ENCODE measurements at regions not wholly inside any gene's neighbourhood (a gene's known extent, or its start where the extent isn't known, plus 50 kb on each side); places are given as distances from the start of the nearest gene placed in this dataset.

DNA sequence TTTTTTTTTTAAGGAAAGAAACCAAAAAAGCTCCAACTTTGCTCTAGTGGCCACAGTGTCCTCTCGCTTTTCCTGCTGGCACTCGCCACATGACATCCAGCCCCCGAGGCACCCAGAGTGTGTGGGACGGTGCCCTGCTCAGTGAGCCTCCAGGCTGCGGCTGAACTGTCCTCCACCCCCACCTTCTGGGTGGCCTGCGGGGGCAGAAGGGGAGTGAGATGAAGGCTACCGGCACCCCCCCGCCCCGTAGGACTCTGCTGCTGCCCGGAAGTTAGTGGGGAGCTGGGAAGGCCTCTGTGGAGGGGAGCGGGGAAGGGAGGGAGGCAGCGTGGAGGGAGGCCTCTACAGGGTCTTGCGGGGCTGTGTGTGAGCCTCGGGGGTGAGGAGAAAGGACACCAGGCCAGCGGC is 264.4 kb downstream of the CTTN start:
- ChIA-PET POLR2A (interaction anchor here (0.7 to 3.3 kb wide), 5 partner anchors 12 to 80 kb away, joined by 3 to 15 read pairs (median 3); no protein-coding TSS in a partner anchor), CTCF (interaction anchor here (0.9 to 2.6 kb wide), 3 partner anchors 13 to 93 kb away, joined by 3 to 7 read pairs (median 6); no protein-coding TSS in a partner anchor)
- peak overlapping the region in 1 of 2 experiments; percentile 58; a peak in 1 of 4 replicates for H3K27ac ChIP-seq (ENCODE audit: low read depth in 2 of 2, low read length in 1 of 2)
- 25% methylated on average over 15 of the region's 15 CpGs for WGBS (ENCODE audit: low lambda C conversion rate)
- H3K4me3 ChIP-seq (ENCODE audit: low read depth in 2 of 2, low read length in 1 of 2) = no peak overlapping the region; a peak in 1 of 4 replicates
- H3K9ac ChIP-seq = no peak overlapping the region
- no peak overlapping the region for H3K4me2 ChIP-seq
- no peaks in the 10 kb centered on the region for H4K20me1 ChIP-seq (ENCODE audit: insufficient read depth)
- no peaks in the 10 kb centered on the region for H3K9me2 ChIP-seq
- H2AFZ ChIP-seq (ENCODE audit: low read depth) = no peak overlapping the region
- TF ChIP-seq TAF1 (IDR thresholded peaks at IDR 0.05; ENCODE audit: borderline replicate concordance, low read depth, low read length) (no peak), ZBTB33 (IDR thresholded peaks at IDR 0.05; ENCODE audit: borderline replicate concordance, low read depth) (no peak), RCOR1 (IDR thresholded peaks at IDR 0.05; ENCODE audit: low read length) (no peak), TCF12 (IDR thresholded peaks at IDR 0.05) (no peak), FOXJ3 (CRISPR knock-in tag; IDR thresholded peaks at IDR 0.05) (no peak), MXI1 (IDR thresholded peaks at IDR 0.05; ENCODE audit: low read depth, low read length) (0 out of 2 replicates have a peak, but pooled peaks have one; percentile 14), RXRA (IDR thresholded peaks at IDR 0.05; ENCODE audit: borderline replicate concordance, low read depth) (no peak), RAD21 (IDR thresholded peaks at IDR 0.05; ENCODE audit: low read length) (no peak)
- TF ChIP-seq, protein P1, sequence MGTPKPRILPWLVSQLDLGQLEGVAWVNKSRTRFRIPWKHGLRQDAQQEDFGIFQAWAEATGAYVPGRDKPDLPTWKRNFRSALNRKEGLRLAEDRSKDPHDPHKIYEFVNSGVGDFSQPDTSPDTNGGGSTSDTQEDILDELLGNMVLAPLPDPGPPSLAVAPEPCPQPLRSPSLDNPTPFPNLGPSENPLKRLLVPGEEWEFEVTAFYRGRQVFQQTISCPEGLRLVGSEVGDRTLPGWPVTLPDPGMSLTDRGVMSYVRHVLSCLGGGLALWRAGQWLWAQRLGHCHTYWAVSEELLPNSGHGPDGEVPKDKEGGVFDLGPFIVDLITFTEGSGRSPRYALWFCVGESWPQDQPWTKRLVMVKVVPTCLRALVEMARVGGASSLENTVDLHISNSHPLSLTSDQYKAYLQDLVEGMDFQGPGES (IDR thresholded peaks at IDR 0.05; ENCODE audit: low read depth, low read length) = no peak
- peaks cover 0 to 26% of the 10 kb centered on the region in 2 experiments; a peak in 1 of 4 replicates for H3K4me1 ChIP-seq (ENCODE audit: control insufficient read depth in 1 of 2, insufficient read depth in 2 of 2, low read depth in 1 of 2, low read length in 1 of 2)
- H3K36me3 ChIP-seq (replicated peaks in 1 of 2; ENCODE audit: control insufficient read depth in 1 of 2, insufficient read depth in 2 of 2, low read length in 1 of 2) = no peaks in the 10 kb centered on the region
- no peaks in the 10 kb centered on the region for H3F3A ChIP-seq (replicated peaks; ENCODE audit: insufficient read depth)
- no peaks in the 10 kb centered on the region for H3K9me3 ChIP-seq
- H3K79me2 ChIP-seq (ENCODE audit: insufficient read depth) = no peaks in the 10 kb centered on the region
- peak; percentile 75 for DNase-seq
- no peaks in the 10 kb centered on the region for H3K27me3 ChIP-seq (ENCODE audit: insufficient read depth)

DNA sequence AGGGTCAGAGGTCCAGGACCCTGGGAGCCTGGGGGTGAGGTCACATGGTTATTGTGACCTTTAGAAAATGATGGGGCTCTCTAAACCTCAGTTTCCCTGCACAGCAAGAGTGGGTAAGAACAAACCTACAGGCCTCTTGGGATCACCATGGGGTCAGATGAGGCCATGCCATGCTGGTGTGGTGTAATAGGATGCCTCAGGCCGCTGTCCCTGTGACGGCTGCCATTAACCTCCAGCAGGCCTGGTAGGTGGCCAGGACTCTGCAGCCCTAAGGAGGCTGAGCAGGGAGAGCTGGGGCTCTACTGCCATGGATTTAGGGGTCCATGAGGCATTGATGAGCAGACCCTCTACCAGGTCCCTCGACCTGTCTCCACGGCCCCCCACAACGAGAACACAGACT is 265.5 kb downstream of the CTTN start:
- H3K9me2 ChIP-seq = no peaks in the 10 kb centered on the region
- no peaks in the 10 kb centered on the region for H3K9me3 ChIP-seq
- no peaks in the 10 kb centered on the region for H3F3A ChIP-seq (replicated peaks; ENCODE audit: insufficient read depth)
- H2AFZ ChIP-seq (ENCODE audit: low read depth) = no peak overlapping the region
- no peaks in the 10 kb centered on the region for H3K79me2 ChIP-seq (ENCODE audit: insufficient read depth)
- H3K27me3 ChIP-seq (ENCODE audit: insufficient read depth) = no peaks in the 10 kb centered on the region
- H3K36me3 ChIP-seq (replicated peaks in 1 of 2; ENCODE audit: control insufficient read depth in 1 of 2, insufficient read depth in 2 of 2, low read length in 1 of 2) = no peaks in the 10 kb centered on the region
- CTCF ChIA-PET = interaction anchor here (1.4 to 2.6 kb wide), 2 partner anchors 12 to 108 kb away, joined by 3 to 7 read pairs; no protein-coding TSS in a partner anchor
- H3K4me2 ChIP-seq = no peak overlapping the region
- no peak overlapping the region for H3K27ac ChIP-seq (ENCODE audit: low read depth in 2 of 2, low read length in 1 of 2)
- 80% methylated on average over 1 of the region's 5 CpGs for WGBS (ENCODE audit: low lambda C conversion rate)
- no peak overlapping the region for H3K4me3 ChIP-seq (ENCODE audit: low read depth in 2 of 2, low read length in 1 of 2)
- no peak overlapping the region for H3K9ac ChIP-seq
- peaks cover 0 to 26% of the 10 kb centered on the region in 2 experiments; a peak in 1 of 4 replicates for H3K4me1 ChIP-seq (ENCODE audit: control insufficient read depth in 1 of 2, insufficient read depth in 2 of 2, low read depth in 1 of 2, low read length in 1 of 2)
- DNase-seq = peak; percentile 49
- POLR2A ChIA-PET = no interaction called here
- no peak for TF ChIP-seq GATA2 (CRISPR knock-in tag; IDR thresholded peaks at IDR 0.05)
- TF ChIP-seq, protein P2, sequence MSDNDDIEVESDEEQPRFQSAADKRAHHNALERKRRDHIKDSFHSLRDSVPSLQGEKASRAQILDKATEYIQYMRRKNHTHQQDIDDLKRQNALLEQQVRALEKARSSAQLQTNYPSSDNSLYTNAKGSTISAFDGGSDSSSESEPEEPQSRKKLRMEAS (IDR thresholded peaks at IDR 0.05; ENCODE audit: low read depth) = no peak
- no peak for TF ChIP-seq RFX5 (IDR thresholded peaks at IDR 0.05; ENCODE audit: low read length)
- TF ChIP-seq MXI1 (IDR thresholded peaks at IDR 0.05; ENCODE audit: low read depth, low read length) = no peak
- no peak for TF ChIP-seq RCOR1 (IDR thresholded peaks at IDR 0.05; ENCODE audit: low read length)
- no peak for TF ChIP-seq ELF1 (IDR thresholded peaks at IDR 0.05)
- TF ChIP-seq SIN3A (IDR thresholded peaks at IDR 0.05; ENCODE audit: borderline replicate concordance, low read depth, low read length) = no peak
- H4K20me1 ChIP-seq (ENCODE audit: insufficient read depth) = no peaks in the 10 kb centered on the region

All from SK-N-SH (cell line).